ENCODE measurements at regions not wholly inside any gene's neighbourhood (a gene's known extent, or its start where the extent isn't known, plus 50 kb on each side); places are given as distances from the start of the nearest gene placed in this dataset.

GRCh38 chr6:153275997-153276396 lies 144.9 kb upstream of the RGS17 start:
- H3K9me3 ChIP-seq, result no peaks in the 10 kb centered on the region
- H3K4me1 ChIP-seq, result no peaks in the 10 kb centered on the region
- H3K4me3 ChIP-seq, result no peak overlapping the region
- no peak overlapping the region for H3K27ac ChIP-seq
- no peak for DNase-seq
- TF ChIP-seq POLR2A (IDR thresholded peaks at IDR 0.05) (no peak), CTCF (IDR thresholded peaks at IDR 0.05) (no peak)
- no peaks in the 10 kb centered on the region for H3K36me3 ChIP-seq
- H3K27me3 ChIP-seq, result no peaks in the 10 kb centered on the region

- Histone ChIP-seq H3K9me3 (no peaks in the 10 kb centered on the region), H3K4me3 (no peak overlapping the region), H3K27me3 (no peaks in the 10 kb centered on the region), H3K27ac (no peak overlapping the region), H3K4me1 (no peaks in the 10 kb centered on the region), H3K36me3 (no peaks in the 10 kb centered on the region)
- no peak for DNase-seq
- no peak for TF ChIP-seq POLR2A (IDR thresholded peaks at IDR 0.05)
- TF ChIP-seq CTCF (IDR thresholded peaks at IDR 0.05), result no peak
Observed at GRCh38 chr6:153272201-153272980, 141.3 kb upstream of the RGS17 start.

GRCh38 chr6:153263489-153263888 lies 132.4 kb upstream of the RGS17 start:
- no peak overlapping the region for H3K4me3 ChIP-seq
- H3K36me3 ChIP-seq, result no peaks in the 10 kb centered on the region
- TF ChIP-seq POLR2A (IDR thresholded peaks at IDR 0.05) (no peak), CTCF (IDR thresholded peaks at IDR 0.05) (no peak)
- no peaks in the 10 kb centered on the region for H3K4me1 ChIP-seq
- H3K27ac ChIP-seq, result no peak overlapping the region
- no peak for DNase-seq
- no peaks in the 10 kb centered on the region for H3K27me3 ChIP-seq
- H3K9me3 ChIP-seq, result no peaks in the 10 kb centered on the region

GRCh38 chr6:153251326-153251725 lies 120.2 kb upstream of the RGS17 start:
- Histone ChIP-seq H3K27ac (no peak overlapping the region), H3K27me3 (no peaks in the 10 kb centered on the region), H3K4me3 (no peak overlapping the region), H3K4me1 (no peaks in the 10 kb centered on the region), H3K36me3 (peaks cover 0 to 3% (median 0%) of the 10 kb centered on the region in 3 donors), H3K9me3 (no peaks in the 10 kb centered on the region)
- no peak for DNase-seq
- TF ChIP-seq POLR2A (IDR thresholded peaks at IDR 0.05) (no peak), CTCF (IDR thresholded peaks at IDR 0.05) (no peak)

GRCh38 chr6:153237670-153238069 lies 106.6 kb upstream of the RGS17 start:
- no peak for DNase-seq
- TF ChIP-seq CTCF (IDR thresholded peaks at IDR 0.05) (no peak), POLR2A (IDR thresholded peaks at IDR 0.05) (no peak)

More at GRCh38 chr6:153237670-153238069, 106.6 kb upstream of the RGS17 start:
- H3K27me3 ChIP-seq, result no peaks in the 10 kb centered on the region
- no peaks in the 10 kb centered on the region for H3K4me1 ChIP-seq
- no peak overlapping the region for H3K4me3 ChIP-seq
- no peaks in the 10 kb centered on the region for H3K9me3 ChIP-seq
- H3K36me3 ChIP-seq, result no peaks in the 10 kb centered on the region
- H3K27ac ChIP-seq, result no peak overlapping the region
